GM12873 (cell line): ENCODE measurements at regions not wholly inside any gene's neighbourhood (a gene's known extent, or its start where the extent isn't known, plus 50 kb on each side); places are given as distances from the start of the nearest gene placed in this dataset.

ENCODE experiments used
- TF ChIP-seq, protein P1 (sequence below): IDR thresholded peaks from 2 replicates; pipeline ENCODE4 v1.5.1; 2012; ENCODE audit warnings: low read depth, mild to moderate bottlenecking, moderate library complexity, low read length, control low read depth; ENCODE audit not compliant: insufficient read depth; ENCODE audit errors: missing control alignments

DNA sequence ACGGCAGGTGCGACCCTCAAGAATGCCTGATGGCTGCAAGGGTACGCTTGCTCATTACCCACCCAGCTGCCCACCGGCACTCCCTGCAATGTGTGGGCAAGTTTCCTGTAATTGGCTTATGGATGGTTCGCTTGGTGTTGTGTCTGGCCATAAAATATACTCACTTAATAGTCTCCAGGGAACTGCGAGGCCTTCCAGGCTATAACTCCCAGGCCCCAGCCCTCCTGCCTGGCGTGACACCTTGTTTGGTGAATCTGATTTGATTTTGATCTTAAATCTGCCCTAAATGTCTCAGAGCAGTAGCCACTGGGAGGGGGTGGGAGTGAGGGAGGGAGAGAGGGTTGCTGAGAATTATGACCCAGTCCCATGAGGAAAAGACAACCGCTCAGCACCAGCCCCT, 572.2 kb downstream of the BUD13 start:
- TF ChIP-seq, protein P1, sequence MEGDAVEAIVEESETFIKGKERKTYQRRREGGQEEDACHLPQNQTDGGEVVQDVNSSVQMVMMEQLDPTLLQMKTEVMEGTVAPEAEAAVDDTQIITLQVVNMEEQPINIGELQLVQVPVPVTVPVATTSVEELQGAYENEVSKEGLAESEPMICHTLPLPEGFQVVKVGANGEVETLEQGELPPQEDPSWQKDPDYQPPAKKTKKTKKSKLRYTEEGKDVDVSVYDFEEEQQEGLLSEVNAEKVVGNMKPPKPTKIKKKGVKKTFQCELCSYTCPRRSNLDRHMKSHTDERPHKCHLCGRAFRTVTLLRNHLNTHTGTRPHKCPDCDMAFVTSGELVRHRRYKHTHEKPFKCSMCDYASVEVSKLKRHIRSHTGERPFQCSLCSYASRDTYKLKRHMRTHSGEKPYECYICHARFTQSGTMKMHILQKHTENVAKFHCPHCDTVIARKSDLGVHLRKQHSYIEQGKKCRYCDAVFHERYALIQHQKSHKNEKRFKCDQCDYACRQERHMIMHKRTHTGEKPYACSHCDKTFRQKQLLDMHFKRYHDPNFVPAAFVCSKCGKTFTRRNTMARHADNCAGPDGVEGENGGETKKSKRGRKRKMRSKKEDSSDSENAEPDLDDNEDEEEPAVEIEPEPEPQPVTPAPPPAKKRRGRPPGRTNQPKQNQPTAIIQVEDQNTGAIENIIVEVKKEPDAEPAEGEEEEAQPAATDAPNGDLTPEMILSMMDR = no peak

DNA sequence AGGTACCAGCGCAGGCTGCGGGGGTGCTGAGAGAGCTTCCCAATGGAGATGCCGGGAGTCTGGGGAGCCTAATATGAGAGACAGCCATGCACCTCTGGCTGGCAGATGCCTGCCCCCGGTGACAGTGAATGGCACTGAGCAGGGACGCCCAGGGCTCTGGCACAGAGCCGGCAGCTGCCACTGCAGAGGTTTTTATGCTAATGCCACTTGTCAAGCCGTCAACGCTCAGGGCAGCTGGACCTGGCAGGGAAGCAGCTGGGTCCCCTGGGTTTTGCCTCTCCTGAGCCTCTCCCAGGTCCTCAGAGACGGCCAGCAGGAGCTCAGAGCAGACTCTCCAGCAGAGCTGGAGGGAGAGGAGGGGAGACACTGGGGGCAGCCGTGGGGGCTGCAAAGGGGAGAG, 573.6 kb downstream of the BUD13 start:
- TF ChIP-seq, protein P1 = no peak

DNA sequence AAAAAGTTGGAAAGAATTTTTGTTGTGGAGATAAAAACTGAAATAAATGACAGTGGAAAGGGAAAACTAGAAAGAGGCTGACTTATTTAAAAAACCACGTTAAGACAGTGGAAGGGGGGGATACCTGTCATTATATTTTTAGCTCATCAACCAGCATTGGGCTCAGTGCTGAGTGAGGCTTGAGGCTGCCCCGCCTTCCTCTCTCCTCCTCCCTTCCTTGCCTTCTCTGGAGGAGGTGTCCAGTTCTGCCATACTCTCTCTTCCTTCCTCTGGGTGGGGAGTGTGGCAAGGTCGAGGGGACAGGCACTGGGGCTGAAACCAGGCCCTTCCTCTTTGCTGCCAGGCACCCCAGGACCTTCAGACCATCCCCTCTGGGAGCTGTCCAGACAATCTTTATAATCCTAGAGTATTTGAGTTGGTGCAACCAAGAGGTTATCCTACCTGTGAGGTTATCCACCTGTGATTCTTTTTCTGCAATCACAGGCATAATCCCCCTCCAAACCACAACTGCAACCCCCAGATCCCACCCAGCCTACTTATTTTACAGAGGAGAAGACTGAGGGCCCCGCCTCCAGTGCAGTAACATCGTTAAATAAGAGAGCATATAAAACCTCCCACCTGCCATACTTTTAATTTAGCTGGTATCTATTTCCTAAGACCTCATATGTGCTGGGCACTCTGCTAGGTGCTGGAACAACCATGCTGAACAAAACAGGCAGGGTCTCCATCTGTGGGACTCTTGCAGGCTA, 578.5 kb downstream of the BUD13 start:
- TF ChIP-seq, protein P1 = no peak

DNA sequence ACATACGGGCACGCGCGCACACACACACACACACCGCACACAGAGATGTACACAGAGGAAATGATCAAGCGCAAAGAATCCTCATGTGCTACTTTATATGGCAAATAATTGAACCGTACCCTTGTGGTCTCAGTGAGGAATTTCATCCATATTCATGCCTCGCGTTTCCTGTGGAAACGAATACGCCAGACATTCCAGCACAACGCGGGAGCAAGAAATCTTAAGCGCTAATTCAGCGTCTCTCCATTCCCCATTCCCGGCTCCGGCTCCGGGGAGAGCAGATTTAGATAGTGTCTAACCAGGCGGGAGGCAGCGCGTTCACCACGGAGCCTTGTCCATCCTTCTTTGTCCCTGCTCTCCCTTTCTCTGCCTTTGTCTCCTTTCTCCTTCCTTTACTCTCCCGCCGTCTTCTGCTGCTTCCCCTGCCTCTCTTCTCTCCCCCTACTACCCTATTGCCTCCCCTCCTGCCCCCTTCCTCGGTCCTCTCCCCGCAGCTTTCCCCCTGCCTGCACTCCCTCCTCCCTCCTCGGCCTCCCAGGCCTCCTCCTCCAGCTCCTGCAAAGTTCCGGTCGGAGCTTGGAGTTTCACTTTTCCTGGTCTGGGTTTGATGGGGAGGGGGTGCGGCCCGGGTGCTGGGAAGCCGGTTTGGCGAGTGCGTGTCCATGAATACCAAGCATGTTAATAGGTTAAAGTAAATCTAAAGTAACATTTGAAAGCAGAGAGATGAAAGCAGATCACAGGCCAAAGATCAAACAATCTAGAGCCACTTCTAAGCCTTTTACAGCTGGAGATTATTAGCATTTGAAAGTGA, 579.3 kb downstream of the BUD13 start:
- TF ChIP-seq, protein P1 = no peak

DNA sequence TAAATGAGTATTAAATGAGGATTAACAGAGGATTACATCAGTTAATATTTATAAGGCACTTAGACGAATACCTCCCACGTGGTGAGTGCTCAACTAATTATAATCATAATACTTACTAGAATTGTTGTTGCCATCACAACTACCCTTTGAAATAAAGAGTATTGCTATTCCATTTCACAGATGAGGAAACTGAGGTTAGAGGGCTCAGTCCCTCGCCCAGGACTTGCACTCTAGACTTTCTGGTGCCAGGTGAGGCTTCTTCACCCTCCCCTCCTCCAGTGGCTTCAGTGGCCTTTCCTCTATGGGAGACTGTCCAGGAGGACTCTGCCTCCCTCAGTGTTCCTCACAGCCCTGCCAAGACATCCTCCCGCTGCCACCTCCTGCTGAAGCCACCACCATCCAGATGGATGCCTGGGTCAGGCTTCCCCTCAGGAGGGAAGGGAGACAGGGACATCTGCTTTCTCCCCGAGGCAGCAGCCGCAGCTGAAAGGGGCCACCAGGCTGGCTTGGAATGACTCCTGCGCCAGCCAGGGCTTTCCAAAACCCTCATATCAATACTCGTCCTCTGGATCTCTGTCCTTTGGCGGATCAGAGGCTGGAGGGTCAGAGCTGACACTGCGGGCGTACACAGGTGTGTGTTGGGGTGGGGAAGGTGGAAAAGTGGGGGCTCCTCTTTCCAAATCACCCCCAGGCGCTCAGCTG, 580.1 kb downstream of the BUD13 start:
- TF ChIP-seq, protein P1 = no peak

DNA sequence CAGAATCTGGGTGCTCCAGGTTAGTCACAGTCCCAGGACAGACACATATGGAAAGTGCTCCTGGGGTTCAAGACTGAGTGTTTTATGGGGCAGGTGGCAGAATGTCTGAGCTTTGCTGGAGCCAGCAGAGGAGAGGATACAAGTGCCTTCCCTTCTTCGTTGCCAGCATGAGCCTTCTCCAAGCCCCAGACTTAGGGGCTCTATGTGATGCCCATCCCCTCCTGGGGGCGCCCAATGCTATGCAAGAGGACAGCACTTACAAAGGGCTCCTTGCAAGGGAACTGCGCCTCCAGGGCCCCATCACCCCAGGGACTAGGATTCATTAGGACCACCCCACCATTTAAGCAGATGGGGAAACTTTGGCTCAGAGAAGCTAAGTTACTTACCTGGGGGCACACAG, 581.9 kb downstream of the BUD13 start:
- TF ChIP-seq, protein P1 = no peak
